HUES48 (cell line): ENCODE measurements at regions not wholly inside any gene's neighbourhood (a gene's known extent, or its start where the extent isn't known, plus 50 kb on each side); places are given as distances from the start of the nearest gene placed in this dataset.

Experiments
- H3K27ac ChIP-seq: one replicate; pipeline ENCODE4 v1.7.0; 2013; ENCODE audit warnings: low read depth, low read length, inconsistent platforms
- H3K27me3 ChIP-seq: 2 replicates; pipeline ENCODE4 v1.6.1; 2013; ENCODE audit warnings: mild to moderate bottlenecking, low read length; ENCODE audit not compliant: control insufficient read depth, insufficient read depth
- H3K36me3 ChIP-seq: 2 replicates; pipeline ENCODE4 v1.6.1; 2013; ENCODE audit warnings: low read length; ENCODE audit not compliant: control insufficient read depth, insufficient read depth
- H3K4me1 ChIP-seq: 2 replicates; pipeline ENCODE4 v1.6.1; 2013; ENCODE audit warnings: mild to moderate bottlenecking, low read length; ENCODE audit not compliant: control insufficient read depth, insufficient read depth
- H3K4me3 ChIP-seq: 2 replicates; pipeline ENCODE4 v1.5.1; 2013; ENCODE audit warnings: mild to moderate bottlenecking, low read depth, low read length
- H3K9ac ChIP-seq: 2 replicates; pipeline ENCODE4 v1.6.1; 2013; ENCODE audit warnings: mild to moderate bottlenecking, low read depth, low read length, moderate library complexity
- H3K9me3 ChIP-seq: 2 replicates; pipeline ENCODE4 v1.6.1; 2013; ENCODE audit warnings: low read length; ENCODE audit not compliant: control insufficient read depth, insufficient read depth

DNA sequence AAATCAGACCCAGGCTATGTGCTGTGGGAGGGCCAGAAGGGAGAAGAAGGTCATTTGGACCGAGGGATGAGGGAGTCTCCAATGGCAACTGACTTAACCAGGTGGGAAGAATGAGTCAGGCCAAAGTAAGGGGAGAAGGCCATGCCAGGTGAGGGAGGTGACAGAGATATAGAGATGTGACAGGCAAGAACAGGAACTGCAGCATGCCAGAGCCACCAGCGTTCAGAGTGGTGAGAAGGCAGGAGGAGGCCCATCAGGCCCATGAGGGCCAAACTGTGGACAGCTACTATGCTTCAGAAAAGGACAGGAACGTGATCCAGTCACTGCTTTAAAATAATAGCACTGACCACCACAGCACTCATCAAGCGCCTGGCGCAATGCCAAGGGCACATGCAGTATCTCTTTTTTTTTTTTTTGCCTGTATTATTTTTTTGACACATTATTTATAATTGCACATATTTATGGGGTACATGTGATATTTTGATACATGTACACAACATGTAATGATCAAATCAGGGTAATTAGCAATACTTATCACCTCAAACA, 154.3 kb upstream of the IGF1R start:
- no peak overlapping the region for H3K4me3 ChIP-seq
- H3K9me3 ChIP-seq: peaks cover 20% of the 10 kb centered on the region
- H3K36me3 ChIP-seq: no peaks in the 10 kb centered on the region
- no peaks in the 10 kb centered on the region for H3K27me3 ChIP-seq
- H3K27ac ChIP-seq: no peak overlapping the region
- H3K4me1 ChIP-seq: no peaks in the 10 kb centered on the region
- no peak overlapping the region for H3K9ac ChIP-seq

DNA sequence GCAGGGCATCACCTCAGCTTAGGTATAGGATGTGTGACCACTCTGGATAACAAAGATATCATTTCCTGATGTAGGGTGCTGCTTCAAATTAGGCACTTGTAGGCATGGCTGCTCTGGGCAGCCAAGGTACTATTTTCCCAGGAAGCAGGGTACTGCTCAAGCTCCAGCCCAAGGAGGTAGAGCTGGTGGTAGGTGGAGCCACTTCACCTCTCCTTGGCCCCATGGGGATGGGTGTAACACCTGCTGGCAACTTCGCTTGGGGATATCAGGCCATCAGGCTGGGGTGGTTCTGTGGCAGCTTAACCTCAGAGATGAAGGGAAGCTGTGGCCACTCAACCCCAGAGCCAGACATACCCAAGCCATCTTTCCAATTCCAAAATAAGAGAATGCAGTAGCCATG, 147.1 kb upstream of the IGF1R start:
- no peak overlapping the region for H3K9ac ChIP-seq
- no peak overlapping the region for H3K27ac ChIP-seq
- H3K27me3 ChIP-seq: no peaks in the 10 kb centered on the region
- H3K36me3 ChIP-seq: no peaks in the 10 kb centered on the region
- no peak overlapping the region for H3K4me3 ChIP-seq
- H3K4me1 ChIP-seq: no peaks in the 10 kb centered on the region
- peaks cover 6% of the 10 kb centered on the region; the same call in 1 of the 2 replicates for H3K9me3 ChIP-seq

DNA sequence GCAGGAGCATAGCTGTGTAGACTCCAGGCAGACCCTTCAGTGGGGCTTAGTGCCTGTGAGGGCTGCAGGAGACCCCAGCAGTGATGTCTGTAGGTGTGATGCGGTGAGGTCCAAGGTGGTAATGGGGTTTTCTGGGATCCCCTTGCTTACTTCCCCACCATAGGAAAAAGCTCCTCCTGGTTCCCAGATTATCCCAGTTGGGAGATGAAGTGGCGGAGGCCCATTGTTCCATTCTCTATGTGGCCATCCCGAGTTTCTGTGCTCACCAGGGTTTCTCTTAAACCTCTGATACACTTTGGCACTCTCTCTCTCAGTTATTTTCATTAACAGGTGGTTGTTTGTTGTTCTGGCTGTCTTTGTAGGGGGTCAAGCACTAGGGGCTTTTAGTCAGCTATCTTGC, 146.7 kb upstream of the IGF1R start:
- H3K27ac ChIP-seq: no peak overlapping the region
- no peak overlapping the region for H3K9ac ChIP-seq
- H3K4me1 ChIP-seq: no peaks in the 10 kb centered on the region
- no peaks in the 10 kb centered on the region for H3K27me3 ChIP-seq
- H3K9me3 ChIP-seq: peaks cover 2% of the 10 kb centered on the region; the same call in 1 of the 2 replicates
- no peaks in the 10 kb centered on the region for H3K36me3 ChIP-seq
- H3K4me3 ChIP-seq: no peak overlapping the region

DNA sequence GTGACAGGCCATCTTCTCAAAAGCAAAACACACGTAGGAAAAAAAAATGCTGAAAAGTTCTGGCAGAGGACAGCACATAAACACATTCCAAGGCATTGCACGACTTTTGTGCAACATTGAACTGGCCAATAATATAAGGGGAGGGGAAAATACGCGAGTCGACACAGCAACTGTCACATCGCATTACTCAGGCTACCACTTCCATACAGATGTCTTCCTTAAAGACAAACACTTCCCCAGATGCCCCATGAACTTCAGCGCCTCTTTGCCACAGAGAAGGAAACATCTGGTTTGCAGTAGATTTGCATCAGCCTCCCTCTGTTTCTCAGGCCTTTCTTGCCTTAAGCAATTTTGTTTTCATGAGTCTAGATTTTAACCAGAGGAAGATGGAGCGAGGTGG, 144.4 kb upstream of the IGF1R start:
- H3K36me3 ChIP-seq: no peaks in the 10 kb centered on the region
- no peaks in the 10 kb centered on the region for H3K4me1 ChIP-seq
- no peak overlapping the region for H3K4me3 ChIP-seq
- no peaks in the 10 kb centered on the region for H3K9me3 ChIP-seq
- no peaks in the 10 kb centered on the region for H3K27me3 ChIP-seq
- no peak overlapping the region for H3K9ac ChIP-seq
- no peak overlapping the region for H3K27ac ChIP-seq

DNA sequence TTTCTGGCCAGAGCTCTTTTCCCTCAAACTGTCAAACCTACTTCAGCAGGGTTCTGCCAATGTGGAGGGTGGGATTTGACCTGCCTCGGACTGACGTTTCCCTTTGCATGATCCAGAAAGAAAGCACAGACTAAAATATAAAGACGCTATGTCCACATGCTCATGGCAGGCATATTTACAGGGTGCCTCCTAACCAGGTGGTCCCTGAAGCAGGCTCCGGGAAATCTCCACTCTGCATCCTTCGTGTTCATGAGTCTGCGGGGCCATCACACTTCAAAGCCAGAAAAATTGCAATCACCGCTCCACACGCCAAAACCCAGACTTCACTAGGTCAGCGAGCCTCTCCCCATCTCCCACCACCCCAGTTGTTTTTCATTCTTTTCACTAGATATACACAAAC, 143.3 kb upstream of the IGF1R start:
- H3K9ac ChIP-seq: no peak overlapping the region
- H3K4me3 ChIP-seq: no peak overlapping the region
- no peaks in the 10 kb centered on the region for H3K27me3 ChIP-seq
- no peaks in the 10 kb centered on the region for H3K4me1 ChIP-seq
- no peaks in the 10 kb centered on the region for H3K36me3 ChIP-seq
- H3K27ac ChIP-seq: no peak overlapping the region
- H3K9me3 ChIP-seq: no peaks in the 10 kb centered on the region

DNA sequence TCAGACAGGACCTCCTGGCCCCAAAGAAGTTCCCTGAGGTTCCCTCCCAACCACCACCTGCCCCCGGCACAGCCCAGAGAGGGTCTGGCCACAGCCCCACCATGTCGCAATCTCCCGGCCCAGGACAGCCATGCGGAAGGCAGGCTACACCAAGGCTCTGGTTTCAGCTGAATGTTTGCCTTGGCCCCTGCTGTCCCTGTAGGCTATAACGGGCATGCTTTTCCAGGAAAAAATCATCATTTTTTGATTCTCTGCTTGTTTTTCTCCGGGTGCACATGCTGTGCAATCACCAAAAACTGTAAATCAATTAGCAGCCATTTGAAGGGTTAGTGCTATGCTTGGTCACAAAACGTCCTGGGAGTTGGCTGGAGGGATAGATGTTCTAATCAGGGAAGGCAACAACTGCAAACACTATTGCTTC, 142.7 kb upstream of the IGF1R start:
- no peak overlapping the region for H3K9ac ChIP-seq
- H3K27me3 ChIP-seq: no peaks in the 10 kb centered on the region
- no peak overlapping the region for H3K4me3 ChIP-seq
- no peaks in the 10 kb centered on the region for H3K36me3 ChIP-seq
- no peak overlapping the region for H3K27ac ChIP-seq
- H3K9me3 ChIP-seq: no peaks in the 10 kb centered on the region
- no peaks in the 10 kb centered on the region for H3K4me1 ChIP-seq

DNA sequence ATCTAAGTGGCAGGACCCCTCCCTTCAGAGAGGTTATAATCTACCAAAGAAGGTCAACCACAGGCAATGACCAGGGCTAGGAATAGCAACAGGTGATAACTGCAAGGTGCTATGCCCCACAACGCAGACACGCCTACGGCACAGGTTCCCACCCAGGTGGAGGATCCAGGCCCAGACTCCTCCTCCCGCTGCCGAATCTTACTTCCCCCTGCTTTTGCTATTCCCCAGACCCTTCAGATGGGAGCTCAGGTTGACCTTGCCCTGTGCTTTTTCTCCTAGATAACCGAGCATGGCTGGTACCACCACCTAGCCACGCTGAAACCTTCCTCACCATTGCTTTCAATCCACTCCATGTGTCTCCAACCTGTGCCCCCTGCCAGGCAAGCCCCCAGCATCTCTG, 142.2 kb upstream of the IGF1R start:
- H3K36me3 ChIP-seq: no peaks in the 10 kb centered on the region
- H3K9ac ChIP-seq: no peak overlapping the region
- H3K9me3 ChIP-seq: no peaks in the 10 kb centered on the region
- no peak overlapping the region for H3K27ac ChIP-seq
- H3K27me3 ChIP-seq: no peaks in the 10 kb centered on the region
- H3K4me1 ChIP-seq: no peaks in the 10 kb centered on the region
- H3K4me3 ChIP-seq: no peak overlapping the region

DNA sequence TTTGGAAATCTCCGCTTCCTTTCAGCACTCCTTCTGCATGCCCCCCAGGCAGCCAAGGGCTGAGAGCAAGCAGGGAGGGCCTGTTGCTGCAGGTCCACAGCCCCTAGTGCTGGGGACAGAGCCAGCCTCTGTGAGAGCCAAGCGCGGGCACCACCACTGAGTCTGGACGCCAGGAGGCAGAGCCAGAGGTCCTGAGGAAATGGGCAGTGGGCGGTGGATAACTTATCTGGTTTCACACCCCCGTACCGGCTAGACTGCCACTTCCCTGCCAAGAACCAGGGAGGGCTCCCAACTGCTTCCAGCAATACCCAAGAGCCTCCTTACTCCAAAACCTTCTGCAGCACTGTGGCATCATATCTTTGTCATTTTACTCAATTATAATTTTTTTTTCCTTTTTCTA, 141.6 kb upstream of the IGF1R start:
- Histone ChIP-seq H3K4me1 (no peaks in the 10 kb centered on the region), H3K36me3 (no peaks in the 10 kb centered on the region), H3K9me3 (no peaks in the 10 kb centered on the region), H3K4me3 (no peak overlapping the region), H3K27me3 (no peaks in the 10 kb centered on the region), H3K27ac (no peak overlapping the region), H3K9ac (no peak overlapping the region)

DNA sequence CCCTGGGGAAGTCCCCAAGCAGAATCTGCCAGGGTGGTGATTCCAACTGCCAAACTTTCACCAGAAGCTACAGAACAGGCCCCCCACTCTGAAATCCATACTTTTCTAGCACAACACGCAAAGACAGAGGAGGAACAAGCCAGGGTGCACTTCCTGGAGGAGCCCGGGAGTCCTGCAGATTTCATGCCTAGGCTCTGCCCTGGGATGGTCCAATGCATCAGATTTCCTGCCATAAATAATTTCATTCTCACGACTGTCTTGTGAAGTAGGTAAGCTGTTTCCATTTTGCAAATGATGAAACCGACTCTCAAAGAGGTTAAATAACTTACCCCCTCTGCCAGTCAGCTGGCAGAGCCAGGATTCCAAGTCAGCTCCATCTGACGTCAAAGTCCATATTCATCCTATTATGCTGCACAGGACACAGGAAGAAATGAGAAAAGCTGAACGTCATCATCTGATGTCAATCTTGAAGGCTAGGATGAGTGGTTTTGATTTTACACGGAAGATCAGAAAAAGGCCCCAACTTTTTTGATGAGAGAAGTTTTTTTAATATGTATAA, 134.8 kb upstream of the IGF1R start:
- no peaks in the 10 kb centered on the region for H3K9me3 ChIP-seq

DNA sequence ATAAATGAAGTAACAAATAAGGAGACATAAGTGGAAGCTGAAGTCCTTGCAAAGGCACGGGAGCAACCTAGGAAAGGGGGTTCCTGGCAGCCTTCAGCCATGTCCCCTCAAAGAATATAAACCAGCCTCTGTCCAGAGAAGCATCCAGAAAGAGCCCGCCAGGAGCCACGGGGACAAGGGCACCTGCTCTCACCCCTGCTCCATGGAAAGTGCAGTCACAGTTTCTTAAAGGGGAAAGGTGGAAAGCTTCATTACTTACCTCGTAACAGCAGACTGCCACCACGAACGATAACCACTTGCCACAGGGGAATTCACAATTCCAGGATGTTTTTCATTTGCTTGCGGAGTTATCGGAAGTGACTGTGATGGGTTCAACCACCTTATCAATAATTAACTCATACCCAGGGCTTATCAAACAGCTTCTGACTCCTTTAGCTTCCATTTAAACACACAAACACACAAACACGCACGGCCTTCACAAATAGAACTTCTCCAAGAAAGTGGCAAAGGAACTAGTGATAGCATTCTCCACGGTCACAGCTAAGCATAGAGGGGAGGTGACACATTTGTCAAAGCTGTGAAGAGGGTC, 134.2 kb upstream of the IGF1R start:
- Histone ChIP-seq H3K36me3 (no peaks in the 10 kb centered on the region), H3K4me1 (no peaks in the 10 kb centered on the region), H3K4me3 (no peak overlapping the region), H3K9me3 (no peaks in the 10 kb centered on the region), H3K27ac (no peak overlapping the region), H3K27me3 (no peaks in the 10 kb centered on the region), H3K9ac (no peak overlapping the region)

More for the DNA sequence above, 134.8 kb upstream of the IGF1R start:
- H3K27ac ChIP-seq: no peak overlapping the region
- no peak overlapping the region for H3K9ac ChIP-seq
- H3K4me3 ChIP-seq: no peak overlapping the region
- no peaks in the 10 kb centered on the region for H3K4me1 ChIP-seq
- no peaks in the 10 kb centered on the region for H3K36me3 ChIP-seq
- no peaks in the 10 kb centered on the region for H3K27me3 ChIP-seq

DNA sequence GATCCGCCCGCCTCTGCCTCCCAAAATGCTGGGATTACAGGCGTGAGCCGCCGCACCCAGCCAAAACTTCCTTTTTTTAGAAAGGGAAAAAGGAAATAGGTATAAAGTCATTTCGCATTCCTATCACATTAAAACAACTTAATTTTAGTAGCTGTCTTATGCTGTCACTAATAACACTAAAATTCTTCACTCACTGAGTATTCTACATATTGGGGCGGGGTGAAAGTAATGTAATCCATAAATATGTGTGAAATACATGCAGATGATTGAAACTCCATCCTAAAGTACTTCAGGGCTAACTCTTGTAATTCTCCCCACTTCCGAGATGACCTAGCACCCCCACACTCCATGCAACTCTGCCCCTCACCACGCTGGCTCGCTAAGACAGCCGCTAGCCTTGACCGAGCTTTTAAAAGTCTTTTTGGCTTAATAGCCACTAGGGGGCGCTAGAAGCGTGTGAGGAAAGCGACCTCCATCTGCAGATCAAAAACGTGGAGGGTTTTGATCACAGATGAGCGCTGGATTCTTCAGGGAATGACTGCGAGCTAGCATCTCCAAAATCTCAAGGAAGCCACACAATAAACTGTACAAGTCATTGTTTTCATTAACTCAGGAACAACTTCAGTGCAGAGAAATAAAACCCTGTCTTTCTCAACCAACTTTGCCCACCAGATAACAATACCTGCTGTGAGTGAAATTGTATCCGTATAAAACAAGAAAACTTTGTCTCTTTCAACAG, 129.3 kb upstream of the IGF1R start:
- H3K27ac ChIP-seq: no peak overlapping the region
- no peak overlapping the region for H3K4me3 ChIP-seq
- H3K9ac ChIP-seq: no peak overlapping the region
- H3K27me3 ChIP-seq: no peaks in the 10 kb centered on the region
- H3K9me3 ChIP-seq: no peaks in the 10 kb centered on the region
- no peaks in the 10 kb centered on the region for H3K36me3 ChIP-seq
- H3K4me1 ChIP-seq: 0 out of 2 replicates have a peak, but pooled peaks cover 4% of the 10 kb centered on the region
